Astrocyte of the cerebellum (primary cell): ENCODE measurements at regions not wholly inside any gene's neighbourhood (a gene's known extent, or its start where the extent isn't known, plus 50 kb on each side); places are given as distances from the start of the nearest gene placed in this dataset.

Experiments
- DNase-seq: peaks from one replicate; pipeline ENCODE4 v3.0.0-alpha.2; 2011; ENCODE audit warnings: low read depth
- H3K4me3 ChIP-seq: 2 replicates; pipeline ENCODE4 v1.5.1; 2011; ENCODE audit warnings: mild to moderate bottlenecking, low read depth, low read length, moderate library complexity
- CTCF ChIP-seq: IDR thresholded peaks from 2 replicates; pipeline ENCODE4 v1.5.1; 2012; ENCODE audit warnings: low read length, low read depth, moderate library complexity, mild to moderate bottlenecking; ENCODE audit errors: missing control alignments
- in situ Hi-C: cut with HindIII; loops from 2 replicates; pipeline ENCODE4 v1.10.0; 2017; ENCODE audit warnings: low sequenced_read_pairs

- in situ Hi-C loops: no loop called here
- no peak overlapping the region for H3K4me3 ChIP-seq
- no peak for DNase-seq
- TF ChIP-seq CTCF: no peak
These were observed 382.8 kb downstream of the KLHL4 start for GRCh38 chrX:87900320-87900908.

- no peak overlapping the region for H3K4me3 ChIP-seq
- in situ Hi-C loops: no loop called here
- TF ChIP-seq CTCF: no peak
- no peak for DNase-seq
These were observed 383.5 kb downstream of the KLHL4 start for GRCh38 chrX:87901060-87901459.

- in situ Hi-C loops: no loop called here
- H3K4me3 ChIP-seq: no peak overlapping the region
These were observed 397.1 kb downstream of the KLHL4 start for GRCh38 chrX:87914726-87915125.

GRCh38 chrX:87924619-87925018 lies 407.0 kb downstream of the KLHL4 start:
- no peak for DNase-seq
- in situ Hi-C loops: no loop called here

More at GRCh38 chrX:87914726-87915125, 397.1 kb downstream of the KLHL4 start:
- no peak for DNase-seq
- TF ChIP-seq CTCF: no peak

GRCh38 chrX:87941841-87942240 lies 424.2 kb downstream of the KLHL4 start:
- H3K4me3 ChIP-seq: no peak overlapping the region
- TF ChIP-seq CTCF: no peak
- no peak for DNase-seq
- in situ Hi-C loops: no loop called here

More at GRCh38 chrX:87924619-87925018, 407.0 kb downstream of the KLHL4 start:
- no peak overlapping the region for H3K4me3 ChIP-seq
- no peak for TF ChIP-seq CTCF

GRCh38 chrX:87961471-87961870 lies 443.9 kb downstream of the KLHL4 start:
- no peak for DNase-seq
- in situ Hi-C loops: no loop called here
- no peak for TF ChIP-seq CTCF
- no peak overlapping the region for H3K4me3 ChIP-seq
